ENCODE measurements at regions not wholly inside any gene's neighbourhood (a gene's known extent, or its start where the extent isn't known, plus 50 kb on each side); places are given as distances from the start of the nearest gene placed in this dataset.
"Not testable (repeated sequence)": the region's sequence is repeated elsewhere in the genome, so short reads cannot be mapped to it uniquely, and the experiment has no call there.

DNA sequence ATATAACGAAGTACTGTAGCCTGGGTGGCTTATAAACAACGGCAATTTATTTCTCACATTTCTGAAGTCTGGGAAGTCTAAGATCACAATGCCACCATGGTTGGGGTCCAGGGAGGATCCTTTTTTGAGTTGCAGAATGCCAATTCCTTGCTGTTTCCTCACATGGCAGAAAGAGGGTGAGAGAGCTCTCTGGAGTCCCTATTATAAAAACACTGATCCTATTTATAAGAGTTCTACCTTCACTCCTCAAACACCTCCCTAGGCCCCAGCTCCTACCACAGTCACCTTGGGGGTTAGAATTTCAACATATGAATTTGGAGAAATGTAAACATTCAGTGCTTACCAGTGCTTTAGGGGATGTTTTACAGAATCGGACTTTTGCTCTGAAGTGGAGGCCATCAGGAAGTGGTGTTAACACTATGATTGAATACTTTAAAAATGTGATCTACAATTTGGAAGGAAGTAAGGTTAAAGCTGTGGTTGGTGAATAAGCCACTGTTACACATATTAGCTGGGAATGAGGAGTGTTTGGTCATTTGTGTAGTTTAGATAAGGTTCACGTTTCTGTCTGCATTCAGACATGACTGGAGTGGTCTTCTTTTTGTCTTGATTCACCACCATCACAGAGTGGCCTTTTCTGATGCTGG lies 79.9 kb upstream of the SPTLC3 start:
- FAIRE-seq = peak; percentile 92
- peak; percentile 86 for DNase-seq (ENCODE audit: low spot score)

DNA sequence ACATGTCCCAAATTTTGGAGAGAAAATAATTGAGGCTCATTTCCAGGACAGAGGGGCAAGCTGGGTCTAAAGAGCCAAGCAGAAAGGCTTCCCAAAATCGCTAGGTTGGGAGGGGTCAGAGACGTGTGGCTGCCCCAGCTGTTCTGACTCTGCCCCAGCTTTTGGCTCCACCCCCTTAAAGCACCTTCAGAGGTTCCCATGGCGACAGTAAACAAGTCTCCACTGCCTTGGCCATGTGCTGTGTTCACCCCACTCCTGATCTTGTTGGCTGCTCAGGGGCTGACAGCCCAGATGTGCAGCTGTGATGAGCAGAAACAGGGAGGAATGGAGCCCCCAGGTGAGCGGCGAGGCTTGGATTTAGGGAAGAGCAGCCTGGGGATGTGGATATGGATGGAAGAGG lies 72.8 kb upstream of the SPTLC3 start:
- FAIRE-seq (no peak), DNase-seq (ENCODE audit: low spot score) (no peak)

DNA sequence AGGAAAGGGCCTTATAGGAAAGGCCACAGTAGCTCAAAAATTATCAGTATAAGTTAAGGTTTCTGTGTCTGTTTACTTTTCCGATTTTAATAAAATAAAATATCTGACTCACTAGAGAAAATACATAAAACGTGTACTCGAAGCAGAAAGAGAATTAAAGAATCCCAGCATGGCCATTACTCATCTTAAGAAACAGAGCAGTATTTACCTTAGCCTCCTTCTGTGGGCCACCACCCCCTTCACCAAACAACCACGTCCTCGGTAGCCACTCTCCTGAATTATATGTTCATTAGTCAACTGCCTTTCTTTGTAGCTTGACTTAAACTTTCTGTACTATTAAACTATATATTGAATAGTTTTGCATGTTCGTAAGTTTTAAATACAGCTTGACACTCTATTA lies 72.2 kb upstream of the SPTLC3 start:
- DNase-seq (ENCODE audit: low spot score) (no peak), FAIRE-seq (no peak)

DNA sequence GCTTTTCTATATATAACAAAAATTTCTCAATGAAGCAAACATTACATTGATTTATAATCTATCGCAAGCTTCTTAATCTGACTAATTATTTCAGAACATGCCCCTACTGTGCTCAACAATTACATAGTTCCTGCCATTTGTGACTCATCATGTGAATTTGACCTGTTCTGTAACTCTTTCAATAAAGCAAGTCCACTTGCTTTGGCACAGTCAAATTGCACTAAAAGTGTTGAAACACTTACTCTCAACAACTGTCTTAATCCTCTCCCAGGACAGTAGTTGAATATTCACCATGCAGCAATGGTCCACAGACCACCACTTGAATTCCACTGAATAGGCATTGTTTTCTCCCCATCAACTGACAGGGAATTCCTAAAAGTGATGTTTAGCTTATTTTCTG lies 67.7 kb upstream of the SPTLC3 start:
- DNase-seq (ENCODE audit: low spot score) = no peak
- FAIRE-seq = no peak

DNA sequence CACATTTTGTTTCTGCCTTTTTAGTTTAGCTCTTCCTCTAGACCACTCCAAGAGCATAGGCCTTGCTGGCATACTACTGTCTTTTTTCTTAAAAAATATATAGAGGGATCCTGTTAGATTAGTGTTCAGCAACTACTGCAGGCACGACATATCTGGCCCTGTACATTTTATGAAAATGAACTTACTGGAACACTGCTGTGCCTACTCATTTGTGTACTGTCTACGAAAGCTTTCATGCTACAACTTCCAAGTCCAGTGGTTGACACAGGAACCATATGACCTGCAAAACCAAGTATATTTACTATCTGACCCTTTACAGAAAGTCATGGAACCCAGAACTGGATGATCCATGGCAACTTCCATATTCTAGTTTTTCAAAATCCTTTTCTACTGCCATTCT lies 66.6 kb upstream of the SPTLC3 start:
- no peak for DNase-seq (ENCODE audit: low spot score)
- FAIRE-seq = no peak

DNA sequence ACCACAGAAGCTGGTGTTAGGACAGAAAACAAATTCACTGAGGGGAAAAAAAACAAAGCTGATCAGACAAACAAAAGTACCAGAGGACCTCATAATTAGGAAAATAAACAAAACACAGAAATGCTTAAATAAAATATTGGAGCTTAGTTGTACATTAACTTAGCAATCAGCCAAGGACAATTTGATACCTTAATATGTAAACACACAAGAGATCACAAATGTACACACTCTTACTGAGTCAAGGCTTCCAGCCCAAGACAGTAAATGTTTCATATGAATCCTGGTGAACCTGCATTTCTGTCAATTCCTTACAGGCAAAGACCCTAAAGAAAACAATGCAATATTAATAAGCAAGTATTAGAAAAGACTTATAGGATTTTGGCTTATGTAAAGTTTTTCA lies 62.0 kb upstream of the SPTLC3 start:
- no peak for FAIRE-seq
- no peak for DNase-seq (ENCODE audit: low spot score)

DNA sequence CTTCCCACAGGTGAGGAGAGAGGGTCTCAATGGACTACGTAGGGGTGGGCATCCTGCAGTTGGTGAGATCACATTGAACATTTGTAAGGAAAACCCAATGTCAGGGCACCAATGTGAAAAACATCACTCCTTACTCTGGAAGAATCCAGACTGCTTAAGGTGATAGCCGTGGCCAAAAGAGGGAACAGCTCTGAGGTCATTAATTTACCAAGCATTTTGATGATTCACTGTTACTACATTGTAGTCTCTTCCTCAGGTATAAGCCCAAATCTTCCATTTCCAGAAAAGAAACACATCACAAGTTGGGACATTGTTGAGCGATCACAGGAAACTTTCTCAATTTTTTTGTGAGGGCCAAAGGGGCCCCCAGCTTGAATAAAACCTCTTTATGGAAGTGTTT lies 61.1 kb upstream of the SPTLC3 start:
- DNase-seq (ENCODE audit: low spot score) = no peak
- no peak for FAIRE-seq

DNA sequence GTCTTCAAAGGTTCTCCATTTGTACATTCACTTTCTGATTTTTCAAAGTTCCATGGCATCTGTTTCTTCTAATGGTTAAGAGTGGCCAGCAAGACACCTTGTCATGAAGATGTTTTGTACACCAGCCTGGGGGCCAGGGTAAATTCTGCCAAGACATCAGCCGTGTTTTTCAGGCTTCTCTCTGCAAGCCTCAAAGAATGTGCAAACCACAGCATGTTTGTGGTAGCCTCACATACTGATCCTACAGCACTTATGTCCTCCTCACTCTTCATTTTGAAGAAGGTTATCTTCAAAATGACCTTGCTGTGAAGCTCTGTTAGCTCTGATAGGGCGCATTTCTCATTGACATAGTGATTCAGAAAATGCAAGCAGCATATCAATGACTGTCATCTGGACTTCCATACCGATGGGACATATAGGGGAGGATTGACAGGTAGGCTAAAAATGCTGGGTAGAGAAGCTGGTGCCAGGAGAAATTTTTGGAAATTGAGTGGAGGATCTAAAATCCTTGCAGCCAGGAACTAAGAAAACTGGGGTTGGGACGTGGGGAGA lies 59.3 kb upstream of the SPTLC3 start:
- no peak for FAIRE-seq
- no peak for DNase-seq (ENCODE audit: low spot score)

DNA sequence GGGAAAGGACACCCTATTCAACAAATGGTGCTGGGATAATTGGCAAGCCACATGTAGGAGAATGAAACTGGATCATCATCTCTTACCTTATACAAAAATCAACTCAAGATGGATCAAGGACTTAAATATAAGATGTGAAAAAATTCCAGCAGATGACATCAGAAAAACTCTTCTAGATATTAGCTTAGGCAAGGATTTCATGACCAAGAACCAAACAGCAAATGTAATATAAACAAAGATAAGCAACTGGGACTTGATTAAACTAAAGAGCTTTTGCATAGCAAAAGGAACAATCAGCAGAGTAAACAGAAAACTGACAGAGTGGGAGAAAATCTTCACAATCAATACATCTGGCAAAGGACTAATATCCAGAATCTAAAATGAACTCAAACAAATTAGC lies 54.5 kb upstream of the SPTLC3 start:
- FAIRE-seq; DNase-seq (ENCODE audit: low spot score): not testable (repeated sequence)

DNA sequence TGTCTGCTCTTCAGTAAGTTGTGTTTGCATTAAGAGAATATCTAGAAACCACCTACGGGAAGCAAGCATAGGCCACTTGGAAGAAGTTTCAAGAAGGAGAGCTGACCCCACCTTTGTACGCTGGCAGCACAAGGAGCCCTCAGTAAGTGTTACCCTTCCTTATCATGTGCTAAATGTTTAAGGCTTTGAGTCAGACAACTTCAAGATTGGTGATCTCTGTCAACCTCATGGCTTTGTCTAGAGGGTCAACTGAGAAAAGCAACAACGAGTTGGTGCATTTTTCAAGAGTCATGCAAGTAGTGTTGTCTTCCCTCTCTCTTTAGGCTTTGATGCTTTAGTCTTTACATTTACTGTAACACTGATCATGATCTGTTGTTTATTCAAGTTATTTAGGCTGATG lies 53.2 kb upstream of the SPTLC3 start:
- DNase-seq (ENCODE audit: low spot score) (no peak), FAIRE-seq (no peak)

DNA sequence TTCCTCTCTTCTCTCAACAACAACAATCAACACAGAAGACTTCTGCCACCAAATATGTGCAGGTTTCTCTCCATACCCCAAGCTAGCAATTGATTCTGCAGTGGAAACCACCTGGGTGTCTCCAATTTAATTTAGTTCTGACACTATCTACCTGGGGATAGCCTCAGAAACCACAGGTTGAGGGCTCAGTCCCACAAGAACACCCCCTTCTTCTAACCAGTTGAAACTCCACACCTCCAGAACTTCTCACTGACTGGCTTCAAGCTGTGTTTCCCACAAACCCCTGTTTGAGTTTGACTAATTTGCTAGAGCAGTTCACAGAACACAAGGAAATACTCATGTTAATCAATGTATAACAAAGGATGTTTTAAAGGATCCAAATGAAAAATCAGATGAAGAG lies 52.5 kb upstream of the SPTLC3 start:
- DNase-seq (ENCODE audit: low spot score) (no peak), FAIRE-seq (no peak)

DNA sequence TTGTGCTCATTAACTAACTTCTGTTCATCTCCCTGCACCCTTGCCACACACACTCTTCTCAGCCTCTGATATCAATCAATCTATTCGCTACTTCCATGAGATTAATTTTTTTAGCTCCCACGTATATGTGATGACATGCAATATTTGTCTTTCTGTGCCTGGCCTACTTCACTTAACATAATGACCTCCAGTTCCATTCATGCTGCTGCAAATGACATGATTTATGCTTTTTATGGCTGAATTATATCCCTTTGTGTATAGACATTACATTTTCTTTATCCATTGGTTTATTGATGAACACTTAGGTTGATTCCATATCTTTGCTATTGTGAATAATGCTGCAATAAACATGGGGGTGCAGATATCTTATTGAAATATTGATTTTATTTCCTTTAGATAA lies 50.8 kb upstream of the SPTLC3 start:
- no peak for DNase-seq (ENCODE audit: low spot score)
- no peak for FAIRE-seq

Measured in RCC 7860 (cell line).